HG02588 (cell line): ENCODE measurements at regions not wholly inside any gene's neighbourhood (a gene's known extent, or its start where the extent isn't known, plus 50 kb on each side); places are given as distances from the start of the nearest gene placed in this dataset.
"Not testable (repeated sequence)": the region's sequence is repeated elsewhere in the genome, so short reads cannot be mapped to it uniquely, and the experiment has no call there.

Experiments
- ATAC-seq: cut with Tn5 transposase; IDR thresholded peaks from one replicate; pipeline ENCODE4 v1.9.1; 2021; ENCODE audit warnings: mild to moderate bottlenecking, moderate library complexity; ENCODE audit not compliant: unreplicated experiment

DNA sequence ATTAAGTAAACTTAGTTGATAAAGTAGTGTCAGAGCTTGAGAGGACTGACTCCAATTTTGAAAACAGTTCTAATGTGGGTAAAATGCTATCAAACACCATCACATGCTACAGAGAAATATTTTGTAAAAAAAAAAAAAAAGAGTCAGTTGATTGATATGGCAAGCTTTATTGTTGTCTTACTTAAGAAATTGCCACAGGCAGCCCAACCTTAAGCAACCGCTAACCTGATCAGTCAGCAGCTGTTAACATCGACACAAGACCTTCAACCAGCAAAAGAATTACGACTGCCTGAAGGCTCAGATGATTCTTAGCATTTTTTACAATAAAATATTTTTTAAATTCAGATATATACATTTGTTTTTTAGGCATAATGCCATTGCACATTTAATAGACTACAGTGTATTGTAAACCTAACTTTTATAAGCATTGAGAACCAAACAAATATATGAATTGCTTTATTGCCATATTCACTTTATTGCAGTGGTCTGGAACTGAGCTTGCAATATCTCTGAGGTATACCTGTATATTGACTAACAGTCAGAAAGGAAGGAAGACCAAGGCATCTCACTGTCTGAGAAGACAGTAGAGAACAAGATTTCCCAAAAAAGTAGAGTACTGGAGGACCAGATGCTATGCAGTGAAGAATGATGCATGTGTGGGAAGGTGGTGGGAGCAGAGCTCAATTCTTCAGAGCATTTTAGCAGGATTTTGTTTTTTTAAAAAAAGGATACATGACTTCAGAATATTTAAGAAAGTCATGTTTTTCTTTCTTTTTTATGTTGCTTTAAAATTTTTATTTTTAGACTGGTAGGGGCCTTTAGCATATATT is 973.8 kb upstream of the GYPC start:
- ATAC-seq: no peak

DNA sequence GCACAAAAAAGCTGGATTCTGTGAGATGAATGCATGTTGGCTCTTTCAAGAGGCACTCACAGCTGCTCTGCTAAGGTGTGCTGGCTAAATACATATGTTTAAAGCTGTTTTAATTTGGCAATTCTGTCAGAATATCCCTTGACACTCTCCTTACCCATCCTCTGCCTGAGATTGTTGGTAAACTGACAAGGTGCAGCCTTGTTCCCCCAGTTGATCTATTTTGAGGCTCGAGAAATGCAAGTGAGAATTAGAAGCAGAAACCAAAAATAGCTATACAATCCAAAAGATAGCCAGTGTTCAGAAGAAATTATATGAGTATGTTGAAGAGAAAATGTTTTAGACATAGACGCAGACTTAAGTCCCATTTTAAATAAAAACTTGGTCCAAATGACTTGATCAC is 971.7 kb upstream of the GYPC start:
- no peak for ATAC-seq

DNA sequence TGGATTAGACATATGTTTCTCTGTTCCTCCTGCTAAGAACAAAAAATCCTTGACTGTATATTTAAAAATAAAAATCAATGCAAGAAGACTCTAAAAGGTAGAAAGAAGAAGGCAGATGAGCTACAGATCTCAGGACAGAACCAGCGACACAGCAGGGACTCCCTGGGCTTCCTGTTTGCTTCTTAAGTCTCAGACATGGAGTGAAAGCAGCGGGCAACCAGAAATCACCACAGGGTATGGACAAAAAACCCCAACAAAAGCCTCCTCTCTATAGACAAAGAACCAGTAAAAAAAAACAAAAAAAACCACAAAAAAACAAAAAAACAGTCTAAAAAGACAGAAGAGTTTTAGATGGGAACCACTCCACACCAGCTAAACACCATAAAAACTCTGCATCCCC is 971.0 kb upstream of the GYPC start:
- no peak for ATAC-seq

DNA sequence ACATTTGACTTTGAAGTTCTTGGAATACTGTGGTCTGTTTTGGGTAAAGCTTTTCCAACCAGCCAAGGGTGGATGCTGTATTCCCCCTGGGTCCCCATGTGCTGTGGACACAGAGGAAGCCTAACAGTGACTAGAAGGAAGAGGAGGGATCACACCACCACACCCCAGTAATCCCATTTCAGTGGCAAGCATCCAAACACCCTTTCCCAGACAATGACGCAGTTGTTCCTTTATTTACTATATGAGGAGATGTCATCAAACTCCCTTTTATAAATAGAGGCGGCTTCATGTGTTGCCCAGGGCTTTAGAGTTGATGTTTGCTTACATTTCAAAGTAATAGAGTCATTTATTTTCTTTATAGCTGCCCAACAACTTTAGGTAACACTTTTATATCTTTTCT is 959.4 kb upstream of the GYPC start:
- no peak for ATAC-seq

DNA sequence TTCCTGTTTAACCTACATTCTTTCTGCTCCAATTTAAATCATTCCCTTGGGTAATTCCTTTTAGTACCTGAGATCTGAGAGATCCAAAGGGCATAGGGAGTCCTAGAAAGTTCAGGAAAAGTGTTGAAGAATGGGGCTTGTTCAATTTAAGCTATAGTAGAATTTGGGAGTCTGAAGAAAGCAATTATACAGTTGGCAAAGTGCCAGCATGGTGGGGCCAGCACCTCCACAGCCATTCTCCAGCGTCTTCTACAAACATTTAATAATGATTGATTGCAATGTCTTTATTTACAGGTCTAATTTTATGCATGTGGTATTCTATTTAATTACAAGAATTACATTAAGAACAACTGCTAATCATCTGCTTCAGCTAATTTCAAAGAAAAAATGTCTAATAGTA is 957.7 kb upstream of the GYPC start:
- no peak for ATAC-seq

DNA sequence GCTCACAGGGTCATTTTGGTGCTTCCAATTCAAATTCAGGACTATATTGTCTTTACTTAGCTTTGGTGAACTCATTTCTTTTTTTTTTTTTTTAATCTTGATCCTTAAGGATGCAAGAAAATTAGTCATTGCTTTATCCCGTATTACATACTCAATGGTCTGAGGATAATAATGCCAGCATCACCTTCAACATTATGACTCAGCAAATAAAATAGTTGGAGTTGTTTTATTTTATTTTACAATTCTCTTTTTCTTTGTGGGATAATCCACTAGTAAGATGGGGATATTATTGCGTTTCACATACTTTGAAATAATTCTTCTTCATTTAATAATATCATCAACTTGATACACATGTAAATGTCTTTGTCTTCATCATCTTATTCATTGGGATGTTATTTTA is 954.9 kb upstream of the GYPC start:
- ATAC-seq: no peak

DNA sequence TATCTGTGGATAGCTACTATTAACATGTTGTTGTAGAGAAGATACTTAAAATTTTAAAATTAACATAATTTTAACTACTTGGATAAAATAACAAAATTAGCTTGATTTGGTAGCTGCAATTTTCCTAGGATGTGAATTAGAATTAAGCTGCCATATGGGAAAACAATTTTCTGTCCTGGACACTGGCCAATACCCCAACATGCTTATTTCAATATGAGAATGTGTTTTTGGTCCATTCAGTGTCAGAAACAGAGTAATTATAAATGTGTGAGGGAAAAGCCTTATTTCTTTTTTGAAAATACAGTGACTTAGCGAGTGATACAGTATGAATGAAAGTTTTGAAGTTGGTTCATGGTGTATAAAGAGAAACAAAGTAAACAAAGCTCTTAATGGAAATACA is 948.3 kb upstream of the GYPC start:
- no peak for ATAC-seq

DNA sequence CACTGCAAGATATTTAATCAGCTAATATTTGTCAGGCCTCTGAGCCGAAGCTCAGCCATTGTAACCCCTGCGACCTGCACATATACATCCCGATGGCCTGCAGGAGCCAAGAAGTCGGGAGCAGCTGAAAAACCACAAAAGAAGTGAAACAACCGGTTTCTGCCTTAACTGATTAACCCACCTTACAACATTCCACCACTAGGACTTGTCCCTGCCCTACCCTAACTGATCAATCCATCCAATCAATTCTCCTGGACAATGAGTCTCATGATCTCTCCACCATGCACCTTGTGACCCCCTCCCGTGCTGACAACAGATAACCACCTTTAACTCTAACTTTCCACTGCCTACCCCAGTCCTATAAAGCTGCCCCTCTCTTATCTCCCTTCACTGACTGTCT is 945.4 kb upstream of the GYPC start:
- no peak for ATAC-seq

DNA sequence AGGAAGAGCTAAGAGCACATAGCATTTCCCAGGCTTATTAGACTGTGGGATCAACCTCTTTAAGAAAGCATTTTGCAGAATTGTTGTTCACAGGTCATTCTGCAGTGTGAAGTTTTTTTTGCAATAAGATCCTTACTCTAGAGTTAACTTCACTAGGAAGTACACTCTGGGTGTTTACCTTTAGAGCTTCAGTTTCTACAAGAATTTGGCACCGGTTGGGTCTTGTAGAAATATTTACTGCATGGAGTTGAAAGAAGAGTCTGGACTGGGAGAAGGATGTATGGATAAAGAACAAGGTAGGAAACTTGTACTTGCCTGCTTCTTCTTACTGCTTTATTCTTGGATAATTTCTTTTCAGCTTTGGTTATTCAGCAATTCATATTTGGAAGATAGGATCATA is 944.9 kb upstream of the GYPC start:
- no peak for ATAC-seq

DNA sequence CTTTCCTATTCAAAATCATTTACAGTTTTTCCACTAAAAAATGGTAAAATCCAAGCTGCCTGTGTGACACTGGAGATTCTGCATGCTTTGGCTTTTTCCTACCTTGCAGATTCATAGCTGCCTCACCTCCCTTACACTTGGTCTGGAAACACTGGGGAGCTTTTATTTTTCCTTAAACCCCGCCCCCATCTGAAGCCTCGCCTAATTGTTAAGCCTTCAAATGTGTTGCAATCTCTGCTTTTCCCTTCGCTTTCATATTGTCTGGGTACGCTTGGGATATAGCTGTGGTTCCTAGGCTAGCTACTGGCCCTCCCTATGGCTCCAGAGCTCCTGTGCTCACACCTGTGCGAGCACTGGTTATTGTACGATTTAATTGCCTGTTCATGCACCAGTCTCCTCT is 942.4 kb upstream of the GYPC start:
- no peak for ATAC-seq

DNA sequence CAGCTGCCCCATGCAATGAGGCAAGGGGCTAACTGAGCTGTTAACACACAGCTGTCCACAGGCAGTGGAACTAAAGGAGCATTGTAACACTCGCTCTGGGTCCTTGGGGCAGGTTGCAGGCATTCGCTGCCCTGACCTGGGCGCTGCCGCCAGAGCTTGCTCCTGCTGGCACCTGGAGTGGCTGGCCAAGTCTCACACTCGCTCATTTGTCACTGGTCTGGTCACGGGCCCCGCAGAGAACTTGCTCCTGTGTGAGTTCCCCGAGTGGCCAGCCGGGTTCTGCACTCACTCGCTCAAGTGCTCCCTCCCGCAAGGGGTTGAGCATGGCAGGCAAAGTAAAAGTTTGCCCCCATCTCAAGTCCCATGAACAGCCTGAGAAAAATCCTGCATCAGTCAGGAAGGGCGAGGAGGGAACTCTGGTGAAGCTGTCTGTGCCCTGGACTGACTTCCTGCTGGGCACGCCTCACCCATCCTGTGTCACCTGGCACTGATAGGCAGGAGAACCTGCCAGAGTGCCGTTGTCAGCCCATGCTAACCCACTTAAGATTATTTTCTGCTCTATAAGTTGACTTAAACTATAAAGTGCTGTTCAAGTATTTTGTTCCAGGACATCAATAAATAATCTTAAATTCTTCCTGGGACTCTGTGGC is 934.8 kb upstream of the GYPC start:
- no peak for ATAC-seq

DNA sequence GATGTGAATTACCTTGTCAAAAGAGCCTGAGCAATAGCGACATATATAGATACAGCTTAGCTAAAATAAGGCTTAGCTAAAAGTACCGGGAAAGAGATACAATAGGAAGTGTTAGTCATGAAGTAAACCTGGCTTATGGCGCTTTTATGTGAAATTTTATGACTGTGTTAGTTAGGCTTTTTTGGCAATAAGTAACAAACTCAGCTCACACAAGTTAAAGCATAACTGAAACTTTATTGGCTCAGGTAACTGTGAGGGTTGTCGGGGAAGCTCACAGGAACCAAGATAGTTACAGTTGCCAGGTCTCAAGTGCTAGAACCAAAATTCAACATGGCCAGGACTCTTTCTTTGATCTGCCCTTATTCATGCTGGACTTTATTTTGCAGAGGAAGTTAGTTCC is 925.0 kb upstream of the GYPC start:
- no peak for ATAC-seq

DNA sequence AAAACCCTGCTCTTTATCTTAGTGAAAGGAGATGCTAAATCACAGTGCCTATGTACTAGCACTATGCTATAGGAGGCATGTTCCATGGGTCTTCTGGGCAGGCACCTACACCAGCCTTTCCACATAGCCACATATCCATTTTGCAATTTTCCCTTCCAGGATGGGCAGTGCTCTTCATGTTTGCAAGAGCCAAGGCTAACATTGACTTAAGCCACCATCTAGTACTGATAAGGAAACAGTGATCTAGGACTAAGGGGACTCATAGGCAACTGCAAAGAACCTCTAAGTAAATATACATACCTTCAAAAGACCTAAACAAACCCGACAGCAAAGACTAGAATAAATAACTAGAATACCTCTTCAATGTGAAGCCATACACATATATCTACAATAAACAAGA is 919.7 kb upstream of the GYPC start:
- ATAC-seq: no peak

DNA sequence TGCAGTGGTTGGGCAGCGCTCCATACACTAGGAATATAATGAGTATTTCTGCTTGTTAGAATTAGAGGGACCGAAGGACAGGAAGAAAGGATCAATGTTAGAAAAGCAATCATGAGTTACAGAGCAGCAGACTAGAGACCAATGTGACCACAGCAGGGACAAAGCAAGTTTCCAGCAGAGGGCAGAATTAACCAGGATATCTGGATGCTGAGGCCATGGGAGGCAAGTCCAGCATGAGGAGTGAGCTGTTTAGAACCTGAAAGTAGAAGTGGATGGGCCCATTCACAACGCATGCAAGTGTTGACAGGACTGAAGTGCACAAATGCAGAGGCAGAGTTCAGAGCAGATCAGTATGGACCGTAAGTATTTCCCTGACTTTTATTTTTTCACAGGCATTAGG is 910.4 kb upstream of the GYPC start:
- ATAC-seq: no peak

DNA sequence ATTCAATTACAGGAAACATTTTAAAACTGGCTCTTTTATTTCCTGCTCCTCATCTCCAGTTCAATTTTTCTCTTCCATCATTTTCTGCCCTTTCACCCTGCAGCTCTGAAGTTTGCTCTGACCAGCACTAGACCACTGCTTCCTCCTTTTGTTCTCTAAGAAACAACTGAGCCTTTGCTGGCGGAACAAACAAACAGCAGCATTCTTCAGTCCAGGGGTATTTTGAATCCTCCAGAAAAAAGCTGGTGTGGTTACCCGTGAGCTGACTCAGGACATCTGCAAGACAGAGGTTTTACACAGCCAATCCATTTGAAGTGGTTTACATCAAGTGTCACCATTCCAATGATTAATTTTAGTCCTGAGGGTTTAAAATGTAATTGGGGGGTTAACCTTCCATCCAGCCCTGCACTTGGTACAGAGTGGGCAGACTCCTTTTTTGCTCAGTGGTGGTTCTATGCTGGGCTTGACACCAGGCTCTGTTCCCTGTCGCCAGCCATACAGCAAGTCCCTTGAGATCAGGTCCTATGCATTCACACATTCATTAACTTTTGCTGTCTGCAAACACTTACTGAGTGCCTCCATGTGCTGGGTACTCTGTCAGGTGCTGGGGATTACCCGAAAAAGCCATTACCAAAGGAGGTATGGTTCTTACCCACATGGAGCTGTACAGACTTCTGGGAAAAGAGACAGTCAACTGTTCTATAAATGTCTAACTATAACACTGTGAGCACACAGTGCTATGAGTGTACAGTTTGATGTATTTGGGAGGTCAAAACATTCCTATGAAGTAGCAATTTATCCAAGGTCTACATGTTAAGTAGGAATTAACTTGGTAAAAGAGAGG is 909.4 kb upstream of the GYPC start:
- no peak for ATAC-seq

DNA sequence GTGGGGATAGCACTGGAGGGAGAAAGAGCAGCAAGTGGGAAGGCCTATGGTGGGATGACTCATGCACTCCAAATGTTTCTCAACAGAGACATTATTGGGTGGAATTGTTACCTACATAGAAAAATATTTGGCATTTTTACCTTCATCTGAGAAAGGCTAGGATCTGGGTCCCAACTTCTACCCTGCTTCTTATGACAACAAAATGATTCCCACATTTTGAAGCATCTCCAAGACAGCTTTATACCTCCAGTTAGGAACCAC is 908.9 kb upstream of the GYPC start:
- ATAC-seq: no peak

DNA sequence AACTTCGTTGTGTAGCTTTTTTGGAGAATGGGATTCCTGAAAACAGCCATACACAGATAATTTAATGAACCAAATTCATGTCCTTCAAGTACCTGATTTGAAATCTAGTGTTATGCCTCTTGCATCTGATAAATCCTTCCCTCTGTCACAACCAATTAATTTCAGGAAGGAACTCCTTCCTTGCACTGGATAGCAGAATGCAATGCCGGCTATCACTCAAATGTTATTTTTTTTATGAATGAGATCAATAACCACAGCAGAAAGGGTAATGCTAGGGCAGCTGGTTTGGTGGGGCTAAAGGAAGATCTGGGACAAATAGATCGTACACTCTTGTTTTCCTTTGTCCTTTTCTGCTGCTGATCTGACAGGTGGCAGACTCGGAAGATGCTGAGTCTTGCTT is 899.5 kb upstream of the GYPC start:
- no peak for ATAC-seq

DNA sequence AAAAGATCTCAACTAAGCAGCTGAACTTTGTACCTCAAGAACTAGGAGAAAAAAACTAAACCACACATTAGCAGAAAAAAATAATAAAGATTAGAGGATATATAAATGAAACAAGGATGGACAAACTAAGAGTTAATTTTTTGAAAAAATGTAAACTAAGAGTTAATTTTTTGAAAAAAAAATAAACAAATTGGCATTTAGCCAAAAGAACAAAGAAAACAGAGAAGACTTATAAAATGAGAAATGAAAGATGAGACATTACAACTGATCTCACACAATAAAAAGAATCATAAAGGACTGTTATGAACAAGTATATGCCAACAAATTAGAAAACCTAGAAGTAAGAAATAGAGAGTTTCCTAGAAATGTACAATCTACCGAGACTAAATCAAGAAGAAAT is 859.2 kb upstream of the GYPC start:
- no peak for ATAC-seq

DNA sequence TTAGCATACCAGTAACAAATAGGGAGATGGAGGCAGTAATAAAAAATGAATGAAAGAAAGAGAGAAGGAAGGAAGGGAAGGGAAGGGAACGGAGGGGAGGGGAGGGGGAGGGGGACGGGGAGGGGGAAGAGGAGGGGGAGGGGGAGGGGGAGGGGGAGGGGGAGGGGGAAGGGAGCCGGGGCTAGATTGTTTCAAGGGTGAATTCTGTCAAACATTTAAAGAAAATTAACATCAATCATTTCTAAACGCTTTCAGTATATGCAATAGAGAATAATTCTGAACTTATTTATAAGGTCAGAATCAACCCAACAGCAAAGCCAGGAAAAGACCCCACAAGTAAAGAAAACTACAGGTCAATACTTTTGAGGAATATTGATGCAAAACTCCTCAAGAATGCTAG is 858.8 kb upstream of the GYPC start:
- ATAC-seq: no peak

DNA sequence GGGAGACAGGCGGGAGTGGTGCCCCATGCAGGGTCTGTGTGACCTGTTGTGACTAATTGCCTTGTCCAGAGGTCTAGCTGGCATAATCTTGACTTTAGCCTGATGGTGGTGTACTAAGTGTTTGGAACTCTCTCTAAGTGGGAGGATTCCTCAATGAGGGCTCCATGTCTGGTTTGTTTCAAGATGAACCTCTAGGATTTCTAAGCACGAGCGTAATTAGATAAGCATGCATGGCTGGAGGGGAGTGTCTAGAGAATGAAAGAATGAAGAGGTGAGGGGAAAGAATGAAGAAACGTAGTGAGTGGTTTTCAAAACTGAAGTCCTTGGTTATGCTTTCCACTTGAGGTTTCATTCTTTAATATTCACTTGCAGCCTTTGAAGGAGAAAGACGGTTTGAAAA is 833.2 kb upstream of the GYPC start:
- ATAC-seq: no peak

DNA sequence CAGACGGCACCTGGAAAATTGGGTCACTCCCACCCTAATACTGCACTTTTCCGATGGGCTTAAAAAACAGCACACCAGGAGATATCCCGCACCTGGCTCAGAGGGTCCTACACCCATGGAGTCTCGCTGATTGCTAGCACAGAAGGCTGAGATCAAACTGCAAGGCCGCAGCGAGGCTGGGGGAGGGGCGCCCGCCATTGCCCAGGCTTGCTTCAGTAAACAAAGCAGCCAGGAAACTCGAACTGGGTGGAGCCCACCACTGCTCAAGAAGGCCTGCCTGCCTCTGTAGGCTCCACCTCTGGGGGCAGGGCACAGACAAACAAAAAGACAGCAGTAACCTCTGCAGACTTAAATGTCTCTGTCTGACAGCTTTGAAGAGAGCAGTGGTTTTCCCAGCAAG is 830.2 kb upstream of the GYPC start:
- not testable (repeated sequence) for ATAC-seq

DNA sequence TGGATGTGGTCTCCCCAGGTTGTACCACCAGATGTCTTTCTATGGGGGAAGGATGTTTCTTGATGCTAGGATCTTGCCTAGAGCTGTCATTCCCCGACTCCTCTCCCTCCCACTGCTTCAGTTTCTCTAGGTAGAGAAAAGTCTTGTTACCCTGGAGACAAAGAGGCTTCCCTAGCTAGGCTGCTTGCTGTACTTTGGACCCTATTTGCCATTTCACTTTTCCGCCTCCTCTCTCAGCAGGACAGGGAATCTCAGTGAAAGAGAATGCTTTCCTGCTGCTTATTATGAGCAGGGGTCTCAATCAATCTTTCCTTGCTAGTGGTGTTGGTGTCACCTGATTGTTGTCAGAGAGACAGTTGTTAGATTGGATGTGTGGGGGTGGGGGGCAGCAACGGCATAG is 818.8 kb upstream of the GYPC start:
- no peak for ATAC-seq
